HTR-8/SVneo (cell line): ENCODE measurements at regions not wholly inside any gene's neighbourhood (a gene's known extent, or its start where the extent isn't known, plus 50 kb on each side); places are given as distances from the start of the nearest gene placed in this dataset.

Experiments used
- DNase-seq: peaks from one replicate; pipeline ENCODE4 v3.0.0; 2011; ENCODE audit warnings: low spot score, mixed read lengths; ENCODE audit not compliant: insufficient read length
- FAIRE-seq: peaks from 2 replicates; lab custom pipeline; 2011; peaks lifted over from hg19 to GRCh38; lab: Jason Lieb, UNC

GRCh38 chr1:110766336-110766647, 91.6 kb upstream of the KCNA3 start:
- FAIRE-seq (no peak), DNase-seq (no peak)

GRCh38 chr1:110765640-110766335, 91.0 kb upstream of the KCNA3 start:
- FAIRE-seq = no peak
- DNase-seq = peak; percentile 8

- no peak for FAIRE-seq
Observed at GRCh38 chr1:110763149-110763548, 88.4 kb upstream of the KCNA3 start.

GRCh38 chr1:110760321-110760720, 85.6 kb upstream of the KCNA3 start:
- FAIRE-seq = no peak

More at GRCh38 chr1:110763149-110763548, 88.4 kb upstream of the KCNA3 start:
- no peak for DNase-seq

GRCh38 chr1:110756506-110756905, 81.8 kb upstream of the KCNA3 start:
- no peak for FAIRE-seq
- no peak for DNase-seq

More at GRCh38 chr1:110760321-110760720, 85.6 kb upstream of the KCNA3 start:
- DNase-seq = no peak

- DNase-seq (no peak), FAIRE-seq (no peak)
Observed at GRCh38 chr1:110752941-110753725, 78.4 kb upstream of the KCNA3 start.

GRCh38 chr1:110750562-110750961, 75.8 kb upstream of the KCNA3 start:
- no peak for DNase-seq
- FAIRE-seq = no peak

- DNase-seq (no peak), FAIRE-seq (no peak)
Observed at GRCh38 chr1:110749960-110750359, 75.2 kb upstream of the KCNA3 start.

- FAIRE-seq (no peak), DNase-seq (peak; percentile 27)
Observed at GRCh38 chr1:110746644-110747259, 72.0 kb upstream of the KCNA3 start.

GRCh38 chr1:110743397-110743796, 68.7 kb upstream of the KCNA3 start:
- FAIRE-seq (no peak), DNase-seq (no peak)

GRCh38 chr1:110736900-110737605, 62.3 kb upstream of the KCNA3 start:
- no peak for DNase-seq
- no peak for FAIRE-seq

- no peak for DNase-seq
- no peak for FAIRE-seq
Observed at GRCh38 chr1:110734133-110734680, 59.5 kb upstream of the KCNA3 start.

GRCh38 chr1:110731529-110731928, 56.8 kb upstream of the KCNA3 start:
- no peak for FAIRE-seq
- DNase-seq = no peak

- DNase-seq (no peak), FAIRE-seq (no peak)
Observed at GRCh38 chr1:110728388-110729001, 53.8 kb upstream of the KCNA3 start.

- no peak for DNase-seq
- no peak for FAIRE-seq
Observed at GRCh38 chr1:110727246-110727645, 52.5 kb upstream of the KCNA3 start.

- FAIRE-seq = no peak
- DNase-seq = no peak
Observed at GRCh38 chr1:110726755-110727154, 52.0 kb upstream of the KCNA3 start.
